ENCODE measurements at regions not wholly inside any gene's neighbourhood (a gene's known extent, or its start where the extent isn't known, plus 50 kb on each side); places are given as distances from the start of the nearest gene placed in this dataset.

DNA sequence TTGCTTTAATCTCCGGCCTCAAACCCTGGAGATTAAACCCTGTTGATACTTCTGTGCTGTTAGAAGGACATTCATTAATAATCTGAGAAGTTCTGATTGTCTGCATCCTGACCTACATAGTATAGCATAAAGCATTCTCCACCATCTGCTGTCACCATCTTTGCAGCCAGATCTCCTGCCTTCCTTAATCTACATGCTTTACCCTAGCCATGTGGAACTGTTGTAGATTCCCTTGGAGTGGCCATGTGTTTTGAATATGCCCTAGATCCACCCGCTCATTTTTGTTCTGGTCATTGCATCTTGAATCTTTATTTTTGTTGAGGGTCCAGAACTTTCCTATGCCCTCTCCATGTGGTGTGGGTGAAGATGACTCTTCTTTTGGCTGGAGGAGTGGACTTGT lies 110.3 kb downstream of the OXSM start:
- no peak for TF ChIP-seq POLR2A (IDR thresholded peaks at IDR 0.05)
- TF ChIP-seq, protein P1, sequence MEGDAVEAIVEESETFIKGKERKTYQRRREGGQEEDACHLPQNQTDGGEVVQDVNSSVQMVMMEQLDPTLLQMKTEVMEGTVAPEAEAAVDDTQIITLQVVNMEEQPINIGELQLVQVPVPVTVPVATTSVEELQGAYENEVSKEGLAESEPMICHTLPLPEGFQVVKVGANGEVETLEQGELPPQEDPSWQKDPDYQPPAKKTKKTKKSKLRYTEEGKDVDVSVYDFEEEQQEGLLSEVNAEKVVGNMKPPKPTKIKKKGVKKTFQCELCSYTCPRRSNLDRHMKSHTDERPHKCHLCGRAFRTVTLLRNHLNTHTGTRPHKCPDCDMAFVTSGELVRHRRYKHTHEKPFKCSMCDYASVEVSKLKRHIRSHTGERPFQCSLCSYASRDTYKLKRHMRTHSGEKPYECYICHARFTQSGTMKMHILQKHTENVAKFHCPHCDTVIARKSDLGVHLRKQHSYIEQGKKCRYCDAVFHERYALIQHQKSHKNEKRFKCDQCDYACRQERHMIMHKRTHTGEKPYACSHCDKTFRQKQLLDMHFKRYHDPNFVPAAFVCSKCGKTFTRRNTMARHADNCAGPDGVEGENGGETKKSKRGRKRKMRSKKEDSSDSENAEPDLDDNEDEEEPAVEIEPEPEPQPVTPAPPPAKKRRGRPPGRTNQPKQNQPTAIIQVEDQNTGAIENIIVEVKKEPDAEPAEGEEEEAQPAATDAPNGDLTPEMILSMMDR (IDR thresholded peaks at IDR 0.05): no peak

Measured in testis (tissue), 2 donors.